CD8-positive, alpha-beta memory T cell (primary cell): ENCODE measurements at regions not wholly inside any gene's neighbourhood (a gene's known extent, or its start where the extent isn't known, plus 50 kb on each side); places are given as distances from the start of the nearest gene placed in this dataset.

ENCODE experiments used
- CTCF ChIA-PET: fragments of 350-600 bp; sonication (Branson Sonifier 250); formaldehyde crosslinking; loops from one replicate; lab custom pipeline; 2021; ENCODE audit warnings: antibody characterized with exemption; lab: Charles Lee
- POLR2A ChIA-PET: fragments of 350-600 bp; sonication (Branson Sonifier 250); formaldehyde crosslinking; loops from one replicate; lab custom pipeline; 2021; ENCODE audit warnings: antibody characterized with exemption; lab: Charles Lee
- DNase-seq, 5 donors: peaks; one replicate each; pipeline versions ENCODE4 v3.0.0 to v3.0.0-alpha.2; 2020 to 2022; ENCODE audit warnings: mixed read lengths in 1 of 5
- H3K27ac ChIP-seq: one replicate; pipeline ENCODE4 v1.7.0; 2013; ENCODE audit warnings: low read depth, mild to moderate bottlenecking, low read length, moderate library complexity
- H3K27me3 ChIP-seq: 2 replicates; pipeline ENCODE4 v1.7.0; 2013; ENCODE audit warnings: low read length, mild to moderate bottlenecking; ENCODE audit not compliant: insufficient read depth, poor library complexity, severe bottlenecking
- H3K36me3 ChIP-seq: 2 replicates; pipeline ENCODE4 v1.7.0; 2013; ENCODE audit warnings: mild to moderate bottlenecking, low read length, moderate library complexity; ENCODE audit not compliant: insufficient read depth
- H3K4me1 ChIP-seq: 2 replicates; pipeline ENCODE4 v1.7.0; 2013; ENCODE audit warnings: mild to moderate bottlenecking, low read length, moderate library complexity; ENCODE audit not compliant: insufficient read depth
- H3K4me3 ChIP-seq: 2 replicates; pipeline ENCODE4 v1.7.0; 2013; ENCODE audit warnings: mild to moderate bottlenecking, low read length
- H3K9me3 ChIP-seq: 2 replicates; pipeline ENCODE4 v1.7.0; 2013; ENCODE audit warnings: mild to moderate bottlenecking, low read length
- H3K27ac Mint-ChIP-seq, 8 donors: one replicate each; pipeline ENCODE4 v1.8.0; 2020 to 2021; ENCODE audit warnings: mixed read lengths in 8 of 8, mild to moderate bottlenecking in 6 of 8, inconsistent platforms in 3 of 8, moderate library complexity in 3 of 8
- H3K27me3 Mint-ChIP-seq, 2 donors: one replicate each; pipeline ENCODE4 v1.8.0; 2020 to 2021; ENCODE audit warnings: mixed read lengths in 2 of 2, mild to moderate bottlenecking in 1 of 2, moderate library complexity in 1 of 2
- H3K36me3 Mint-ChIP-seq, 3 donors: one replicate each; pipeline ENCODE4 v1.8.0; 2020 to 2021; ENCODE audit warnings: mixed read lengths in 3 of 3, inconsistent platforms in 1 of 3, mild to moderate bottlenecking in 1 of 3
- H3K4me1 Mint-ChIP-seq, 3 donors: one replicate each; pipeline ENCODE4 v1.8.0; 2020 to 2021; ENCODE audit warnings: mixed read lengths in 3 of 3, inconsistent platforms in 1 of 3, mild to moderate bottlenecking in 1 of 3
- H3K4me3 Mint-ChIP-seq, 7 donors: one replicate each; pipeline ENCODE4 v1.8.0; 2020 to 2021; ENCODE audit warnings: mixed read lengths in 7 of 7, mild to moderate bottlenecking in 6 of 7, moderate library complexity in 4 of 7, inconsistent platforms in 2 of 7
- H3K9me3 Mint-ChIP-seq, 5 donors: one replicate each; pipeline ENCODE4 v1.8.0; 2020 to 2022; ENCODE audit warnings: mixed read lengths in 5 of 5, mild to moderate bottlenecking in 3 of 5, moderate library complexity in 2 of 5, inconsistent platforms in 1 of 5

DNA sequence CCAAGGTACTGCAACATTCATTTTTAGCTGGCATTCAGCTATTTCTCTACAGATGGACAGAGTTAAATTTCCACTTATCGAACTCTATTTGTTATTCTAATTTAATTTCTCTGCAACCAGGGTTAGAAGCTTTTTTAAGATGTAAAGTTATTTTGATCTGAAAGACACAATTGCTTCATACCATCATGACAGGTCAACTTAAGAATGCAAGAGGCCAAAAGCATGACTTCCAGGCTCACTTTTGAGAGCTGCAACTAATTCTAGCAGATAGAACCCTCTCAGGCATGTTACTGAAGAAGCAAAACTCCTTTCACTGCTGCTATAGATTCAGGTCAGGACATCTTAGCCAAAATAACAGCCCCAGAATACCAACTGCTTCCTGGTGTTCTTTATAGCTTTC is 86.5 kb upstream of the GALNT18 start:
- Mint-ChIP-seq H3K27me3 (peaks cover 11 to 16% of the 10 kb centered on the region in 2 donors), H3K36me3 (no peaks in the 10 kb centered on the region), H3K9me3 (no peaks in the 10 kb centered on the region), H3K27ac (no peak overlapping the region), H3K4me1 (no peaks in the 10 kb centered on the region), H3K4me3 (no peak overlapping the region)
- H3K27me3 ChIP-seq = no peaks in the 10 kb centered on the region
- H3K4me1 ChIP-seq = no peaks in the 10 kb centered on the region
- no peak overlapping the region for H3K27ac ChIP-seq
- ChIA-PET CTCF (no interaction called here), POLR2A (no interaction called here)
- H3K36me3 ChIP-seq = no peaks in the 10 kb centered on the region
- no peak for DNase-seq
- no peaks in the 10 kb centered on the region for H3K9me3 ChIP-seq
- H3K4me3 ChIP-seq = no peak overlapping the region

DNA sequence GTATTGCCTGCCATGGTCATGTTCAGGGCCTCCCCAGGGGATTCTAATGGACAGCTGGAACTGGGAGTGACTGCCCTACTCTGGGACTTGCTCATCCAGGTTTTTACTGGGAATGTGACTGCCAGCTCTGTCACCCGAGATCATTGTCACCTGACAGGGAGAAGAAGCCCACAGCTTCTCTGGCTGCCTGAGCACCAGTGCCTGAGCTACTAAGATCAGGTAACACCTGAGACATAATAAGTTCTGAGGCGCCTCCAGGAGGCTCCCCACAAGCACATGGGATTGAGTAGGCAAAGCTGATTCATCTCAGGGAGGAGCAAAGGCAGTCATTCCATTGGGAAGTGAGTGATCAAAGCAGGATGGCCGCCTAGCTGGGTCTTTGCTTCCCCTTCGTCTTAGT is 84.2 kb upstream of the GALNT18 start:
- Mint-ChIP-seq H3K27ac (no peak overlapping the region), H3K9me3 (no peaks in the 10 kb centered on the region), H3K4me3 (no peak overlapping the region), H3K36me3 (no peaks in the 10 kb centered on the region), H3K27me3 (peaks cover 11 to 17% of the 10 kb centered on the region in 2 donors), H3K4me1 (no peaks in the 10 kb centered on the region)
- Histone ChIP-seq H3K4me1 (no peaks in the 10 kb centered on the region), H3K27ac (no peak overlapping the region), H3K4me3 (no peak overlapping the region), H3K27me3 (no peaks in the 10 kb centered on the region), H3K9me3 (no peaks in the 10 kb centered on the region), H3K36me3 (no peaks in the 10 kb centered on the region)
- ChIA-PET POLR2A (no interaction called here), CTCF (no interaction called here)
- DNase-seq = no peak

DNA sequence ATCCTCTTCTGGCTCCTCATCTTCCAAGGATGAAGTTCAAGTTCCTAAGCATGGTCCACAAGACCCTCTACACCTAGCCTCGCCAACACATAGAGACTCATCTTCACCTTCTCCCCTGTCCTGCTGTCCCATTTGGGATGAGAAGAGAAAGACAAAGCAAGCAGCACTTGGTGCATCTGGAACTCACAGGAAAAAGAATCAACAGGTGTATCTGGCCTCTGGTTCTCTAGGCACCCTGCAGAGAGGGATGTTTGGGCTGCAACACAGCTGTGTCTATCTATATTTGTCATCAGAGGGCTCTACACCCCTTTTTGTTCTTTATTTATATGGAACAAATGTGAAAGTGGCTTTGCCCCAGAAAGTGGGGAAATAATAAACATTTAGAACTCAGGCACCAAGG is 82.1 kb upstream of the GALNT18 start:
- DNase-seq = no peak
- Histone ChIP-seq H3K4me3 (no peak overlapping the region), H3K4me1 (no peaks in the 10 kb centered on the region), H3K27me3 (no peaks in the 10 kb centered on the region), H3K27ac (no peak overlapping the region), H3K36me3 (no peaks in the 10 kb centered on the region), H3K9me3 (no peaks in the 10 kb centered on the region)
- ChIA-PET CTCF (no interaction called here), POLR2A (no interaction called here)
- Mint-ChIP-seq H3K4me3 (no peak overlapping the region), H3K4me1 (no peaks in the 10 kb centered on the region), H3K27ac (peak overlapping the region in 1 of 8 donors; percentile 0), H3K9me3 (no peaks in the 10 kb centered on the region), H3K36me3 (no peaks in the 10 kb centered on the region), H3K27me3 (peaks cover 13 to 17% of the 10 kb centered on the region in 2 donors)

DNA sequence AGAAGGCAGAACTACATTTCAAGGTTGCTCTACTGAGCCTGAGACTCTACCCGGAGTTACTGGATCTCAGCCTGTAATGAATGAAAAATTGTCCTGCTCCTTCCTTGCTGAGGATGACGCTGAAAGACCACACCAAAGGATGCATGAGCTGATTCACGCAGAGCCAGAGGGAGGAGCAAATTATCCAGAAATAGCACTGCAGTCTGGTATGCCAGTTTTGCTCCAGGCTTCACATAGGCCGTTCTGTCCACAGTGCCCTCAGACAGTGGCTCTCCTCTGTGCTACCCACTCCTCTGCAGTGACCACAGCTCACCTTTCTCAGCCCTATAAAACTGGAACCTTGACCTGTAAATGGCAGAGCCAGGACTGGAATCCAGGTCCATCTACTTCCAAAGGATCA is 79.3 kb upstream of the GALNT18 start:
- H3K27ac Mint-ChIP-seq = no peak overlapping the region
- no peaks in the 10 kb centered on the region for H3K9me3 ChIP-seq
- no peak overlapping the region for H3K27ac ChIP-seq
- POLR2A ChIA-PET = no interaction called here
- no peaks in the 10 kb centered on the region for H3K36me3 ChIP-seq
- no peaks in the 10 kb centered on the region for H3K4me1 Mint-ChIP-seq
- CTCF ChIA-PET = no interaction called here
- peaks cover 6 to 13% of the 10 kb centered on the region in 2 donors for H3K27me3 Mint-ChIP-seq
- no peaks in the 10 kb centered on the region for H3K4me1 ChIP-seq
- no peak for DNase-seq
- no peak overlapping the region for H3K4me3 ChIP-seq
- H3K36me3 Mint-ChIP-seq = no peaks in the 10 kb centered on the region
- H3K27me3 ChIP-seq = no peaks in the 10 kb centered on the region
- H3K4me3 Mint-ChIP-seq = no peak overlapping the region
- peaks cover 0 to 2% (median 0%) of the 10 kb centered on the region in 5 donors for H3K9me3 Mint-ChIP-seq

DNA sequence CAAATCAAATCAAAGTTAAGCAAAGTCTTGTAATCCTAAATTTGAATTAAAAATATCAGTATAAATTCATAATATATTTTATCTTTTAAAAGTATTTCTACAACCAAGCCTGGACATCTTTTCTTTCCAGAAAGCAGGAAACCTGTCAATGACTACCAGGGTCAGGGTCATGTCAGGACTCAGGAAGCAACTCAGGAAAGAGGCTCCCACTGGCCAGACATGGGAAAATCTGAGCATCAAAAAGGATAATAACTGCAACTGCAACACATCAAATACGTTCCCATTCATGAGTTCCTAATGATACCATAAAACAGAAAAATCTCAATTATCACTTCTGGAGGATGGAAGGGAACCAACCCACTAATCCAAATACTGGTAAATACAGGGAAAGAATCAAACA is 76.0 kb upstream of the GALNT18 start:
- no peak overlapping the region for H3K27ac Mint-ChIP-seq
- no peak overlapping the region for H3K4me3 Mint-ChIP-seq
- H3K4me1 ChIP-seq = no peaks in the 10 kb centered on the region
- no peaks in the 10 kb centered on the region for H3K36me3 ChIP-seq
- ChIA-PET CTCF (no interaction called here), POLR2A (no interaction called here)
- H3K9me3 Mint-ChIP-seq = peaks cover 0 to 6% (median 0%) of the 10 kb centered on the region in 5 donors
- H3K9me3 ChIP-seq = no peaks in the 10 kb centered on the region
- no peak for DNase-seq
- no peaks in the 10 kb centered on the region for H3K36me3 Mint-ChIP-seq
- H3K27me3 Mint-ChIP-seq = peaks cover 13 to 26% of the 10 kb centered on the region in 2 donors
- H3K27me3 ChIP-seq = no peaks in the 10 kb centered on the region
- H3K4me3 ChIP-seq = no peak overlapping the region
- no peaks in the 10 kb centered on the region for H3K4me1 Mint-ChIP-seq
- no peak overlapping the region for H3K27ac ChIP-seq

DNA sequence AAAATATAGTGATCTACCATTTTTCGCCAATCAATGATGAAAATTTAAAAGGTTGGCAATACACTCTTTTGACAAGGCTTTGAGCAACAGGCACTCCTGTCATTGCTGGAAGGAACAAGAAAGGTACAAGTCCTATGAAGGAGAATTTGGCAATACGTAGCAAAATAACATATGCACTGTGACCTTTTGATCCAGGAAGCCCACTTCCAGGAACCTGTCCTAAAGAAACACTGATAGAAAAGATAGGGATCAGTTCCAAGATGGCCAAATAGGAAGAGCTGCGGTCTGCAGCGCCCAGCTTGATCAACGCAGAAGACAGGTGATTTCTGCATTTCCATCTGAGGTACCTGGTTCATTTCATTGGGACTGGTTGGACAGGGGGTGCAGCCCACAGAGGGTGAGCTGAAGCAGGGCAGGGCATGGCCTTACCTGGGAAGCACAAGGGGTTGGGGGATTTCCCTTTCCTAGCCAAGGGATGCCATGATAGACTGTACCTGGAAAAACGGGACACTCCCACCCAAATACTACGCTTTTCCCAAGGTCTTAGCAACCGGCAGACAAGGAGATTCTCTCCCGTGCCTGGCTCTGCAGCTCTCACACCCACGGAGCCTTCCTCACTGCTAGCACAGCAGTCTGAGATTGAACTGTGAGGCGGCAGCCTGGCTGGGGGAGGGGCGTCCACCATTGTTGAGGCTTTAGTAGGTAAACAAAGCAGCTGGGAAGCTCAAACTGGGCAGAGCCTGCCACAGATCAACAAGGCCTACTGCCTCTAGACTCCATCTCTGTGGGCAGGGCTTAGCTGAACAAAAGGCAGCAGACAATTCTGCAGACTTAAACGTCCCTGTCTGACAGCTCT is 69.7 kb upstream of the GALNT18 start:
- Mint-ChIP-seq H3K27me3 (peaks cover 20 to 46% of the 10 kb centered on the region in 2 donors), H3K9me3 (peaks cover 0 to 8% (median 0%) of the 10 kb centered on the region in 5 donors), H3K4me1 (no peaks in the 10 kb centered on the region), H3K36me3 (no peaks in the 10 kb centered on the region), H3K27ac (no peak overlapping the region), H3K4me3 (no peak overlapping the region)
- ChIA-PET CTCF (no interaction called here), POLR2A (no interaction called here)
- Histone ChIP-seq H3K4me1 (no peaks in the 10 kb centered on the region), H3K4me3 (no peak overlapping the region), H3K27ac (no peak overlapping the region), H3K9me3 (no peaks in the 10 kb centered on the region), H3K36me3 (no peaks in the 10 kb centered on the region), H3K27me3 (no peaks in the 10 kb centered on the region)
- DNase-seq = no peak

DNA sequence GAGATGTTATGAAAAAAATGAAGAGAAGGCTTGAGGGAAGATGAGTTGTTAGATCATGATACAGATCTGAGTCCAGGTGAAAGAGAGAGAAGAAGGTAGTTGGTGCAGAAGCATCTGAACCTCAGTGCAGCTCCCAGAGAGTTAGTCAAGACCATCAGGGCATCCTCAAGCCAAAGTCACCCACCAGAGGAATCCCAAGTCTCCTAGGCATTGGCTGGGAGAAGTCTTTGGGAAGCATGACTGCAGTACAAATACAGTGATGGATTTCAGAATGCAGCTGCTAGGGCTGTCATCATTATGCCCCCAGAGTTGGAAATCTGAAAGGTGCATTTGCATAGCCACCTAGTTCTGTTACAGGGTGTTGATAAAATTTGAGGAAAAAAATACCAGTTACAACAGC is 59.7 kb upstream of the GALNT18 start:
- Histone ChIP-seq H3K9me3 (no peaks in the 10 kb centered on the region), H3K4me3 (no peak overlapping the region), H3K27ac (no peak overlapping the region), H3K4me1 (no peaks in the 10 kb centered on the region), H3K36me3 (no peaks in the 10 kb centered on the region), H3K27me3 (no peaks in the 10 kb centered on the region)
- no peak for DNase-seq
- Mint-ChIP-seq H3K36me3 (no peaks in the 10 kb centered on the region), H3K9me3 (peaks cover 0 to 2% (median 2%) of the 10 kb centered on the region in 5 donors), H3K4me1 (no peaks in the 10 kb centered on the region), H3K27ac (no peak overlapping the region), H3K4me3 (no peak overlapping the region), H3K27me3 (peaks cover 12 to 44% of the 10 kb centered on the region in 2 donors)
- POLR2A ChIA-PET = no interaction called here
- CTCF ChIA-PET = no interaction called here

DNA sequence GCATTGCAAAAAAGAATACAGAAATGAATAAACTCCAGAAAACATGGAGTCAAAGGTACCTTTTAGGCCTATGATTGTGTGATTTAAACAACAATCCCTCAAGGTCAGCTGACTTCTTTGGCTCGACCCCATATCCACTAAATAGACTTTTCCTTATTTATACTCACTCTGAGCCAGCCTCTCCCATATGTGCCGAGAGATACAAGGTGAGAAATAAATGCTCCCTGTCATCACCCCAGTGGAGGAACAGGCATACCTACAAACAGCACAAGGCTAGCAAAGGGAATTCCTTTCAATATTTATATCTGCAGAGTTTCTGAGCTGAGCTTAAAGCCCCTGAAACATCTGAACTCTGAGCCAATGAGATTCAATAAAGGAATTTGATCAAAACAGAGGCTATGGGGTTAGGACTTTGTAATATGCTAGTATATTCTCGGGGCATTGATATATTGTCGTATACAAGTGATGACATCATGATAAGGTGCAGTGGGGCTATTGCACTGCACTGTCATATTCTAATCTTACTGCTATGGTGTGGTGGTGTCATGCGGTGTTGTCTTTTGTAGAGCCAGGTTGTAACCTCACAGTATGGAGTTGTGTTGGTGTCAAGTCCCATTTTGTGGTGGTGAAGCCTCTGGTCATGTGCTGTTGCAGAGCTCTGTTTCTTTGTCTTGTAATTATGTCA is 56.0 kb upstream of the GALNT18 start:
- Mint-ChIP-seq H3K4me1 (no peaks in the 10 kb centered on the region), H3K9me3 (peaks cover 0 to 1% (median 0%) of the 10 kb centered on the region in 5 donors), H3K4me3 (no peak overlapping the region), H3K27ac (no peak overlapping the region), H3K36me3 (no peaks in the 10 kb centered on the region), H3K27me3 (peaks cover 20 to 40% of the 10 kb centered on the region in 2 donors)
- CTCF ChIA-PET = interaction anchor here (1.1 kb wide), 1 partner anchor 14 kb away, joined by 4 read pairs; no protein-coding TSS in a partner anchor
- no peak overlapping the region for H3K4me3 ChIP-seq
- H3K4me1 ChIP-seq = no peaks in the 10 kb centered on the region
- no peaks in the 10 kb centered on the region for H3K27me3 ChIP-seq
- DNase-seq = no peak
- H3K27ac ChIP-seq = no peak overlapping the region
- POLR2A ChIA-PET = no interaction called here
- H3K36me3 ChIP-seq = no peaks in the 10 kb centered on the region
- H3K9me3 ChIP-seq = no peaks in the 10 kb centered on the region
